ENCODE measurements at regions not wholly inside any gene's neighbourhood (a gene's known extent, or its start where the extent isn't known, plus 50 kb on each side); places are given as distances from the start of the nearest gene placed in this dataset.
"Not testable (repeated sequence)": the region's sequence is repeated elsewhere in the genome, so short reads cannot be mapped to it uniquely, and the experiment has no call there.

GRCh38 chr10:109809954-109810353, 113.4 kb downstream of the XPNPEP1 start:
- H3K27me3 Mint-ChIP-seq (ENCODE audit: low read depth); DNase-seq; H3K27ac Mint-ChIP-seq; POLR2A ChIA-PET; H3K4me3 Mint-ChIP-seq; H3K36me3 Mint-ChIP-seq (ENCODE audit: low read depth); CTCF ChIA-PET; H3K4me1 Mint-ChIP-seq (ENCODE audit: low read depth); ATAC-seq: not testable (repeated sequence)
- H3K9me3 Mint-ChIP-seq (ENCODE audit: insufficient read depth): peaks cover 12% of the 10 kb centered on the region

- H3K27me3 Mint-ChIP-seq (ENCODE audit: low read depth); H3K9me3 Mint-ChIP-seq (ENCODE audit: insufficient read depth); H3K4me3 Mint-ChIP-seq; ATAC-seq; CTCF ChIA-PET; POLR2A ChIA-PET; H3K27ac Mint-ChIP-seq; DNase-seq; H3K4me1 Mint-ChIP-seq (ENCODE audit: low read depth); H3K36me3 Mint-ChIP-seq (ENCODE audit: low read depth): not testable (repeated sequence)
Measured at GRCh38 chr10:109801191-109801590, 122.1 kb downstream of the XPNPEP1 start.

GRCh38 chr10:109790647-109791046, 132.7 kb downstream of the XPNPEP1 start:
- Mint-ChIP-seq H3K4me3 (no peak overlapping the region), H3K27me3 (ENCODE audit: low read depth) (peaks cover 4% of the 10 kb centered on the region), H3K36me3 (ENCODE audit: low read depth) (no peaks in the 10 kb centered on the region), H3K9me3 (ENCODE audit: insufficient read depth) (no peaks in the 10 kb centered on the region), H3K4me1 (ENCODE audit: low read depth) (no peaks in the 10 kb centered on the region), H3K27ac (no peak overlapping the region)
- DNase-seq (no peak), ATAC-seq (no peak)
- ChIA-PET CTCF (no interaction called here), POLR2A (no interaction called here)

GRCh38 chr10:109784236-109784635, 139.1 kb downstream of the XPNPEP1 start:
- no peak for ATAC-seq
- Mint-ChIP-seq H3K27ac (no peak overlapping the region), H3K4me1 (ENCODE audit: low read depth) (no peaks in the 10 kb centered on the region), H3K27me3 (ENCODE audit: low read depth) (peaks cover 12% of the 10 kb centered on the region), H3K9me3 (ENCODE audit: insufficient read depth) (no peaks in the 10 kb centered on the region), H3K36me3 (ENCODE audit: low read depth) (no peaks in the 10 kb centered on the region), H3K4me3 (no peak overlapping the region)
- CTCF ChIA-PET: interaction anchor here (2.9 kb wide), 1 partner anchor 10 kb away, joined by 16 read pairs; no protein-coding TSS in a partner anchor
- no peak for DNase-seq
- POLR2A ChIA-PET: interaction anchor here (0.7 kb wide), 1 partner anchor 63 kb away, joined by 3 read pairs; no protein-coding TSS in a partner anchor

GRCh38 chr10:109783286-109783685, 140.0 kb downstream of the XPNPEP1 start:
- Mint-ChIP-seq H3K4me3 (no peak overlapping the region), H3K9me3 (ENCODE audit: insufficient read depth) (no peaks in the 10 kb centered on the region), H3K4me1 (ENCODE audit: low read depth) (no peaks in the 10 kb centered on the region), H3K36me3 (ENCODE audit: low read depth) (no peaks in the 10 kb centered on the region), H3K27me3 (ENCODE audit: low read depth) (peaks cover 8% of the 10 kb centered on the region), H3K27ac (no peak overlapping the region)
- ChIA-PET CTCF (interaction anchor here (2.9 kb wide), 1 partner anchor 9 kb away, joined by 16 read pairs; no protein-coding TSS in a partner anchor), POLR2A (no interaction called here)
- ATAC-seq: no peak
- DNase-seq: no peak

GRCh38 chr10:109780997-109781396, 142.3 kb downstream of the XPNPEP1 start:
- H3K27me3 Mint-ChIP-seq (ENCODE audit: low read depth): peaks cover 8% of the 10 kb centered on the region
- CTCF ChIA-PET: no interaction called here
- no peaks in the 10 kb centered on the region for H3K4me1 Mint-ChIP-seq (ENCODE audit: low read depth)
- ATAC-seq (no peak), DNase-seq (no peak)
- no peaks in the 10 kb centered on the region for H3K36me3 Mint-ChIP-seq (ENCODE audit: low read depth)
- H3K9me3 Mint-ChIP-seq (ENCODE audit: insufficient read depth): no peaks in the 10 kb centered on the region
- H3K4me3 Mint-ChIP-seq: no peak overlapping the region
- POLR2A ChIA-PET: no interaction called here
- H3K27ac Mint-ChIP-seq: no peak overlapping the region

- POLR2A ChIA-PET: no interaction called here
- H3K9me3 Mint-ChIP-seq (ENCODE audit: insufficient read depth): no peaks in the 10 kb centered on the region
- no peak overlapping the region for H3K27ac Mint-ChIP-seq
- ATAC-seq: no peak
- CTCF ChIA-PET: no interaction called here
- H3K4me3 Mint-ChIP-seq: no peak overlapping the region
- no peak for DNase-seq
- H3K36me3 Mint-ChIP-seq (ENCODE audit: low read depth): no peaks in the 10 kb centered on the region
- H3K4me1 Mint-ChIP-seq (ENCODE audit: low read depth): no peaks in the 10 kb centered on the region
- peaks cover 6% of the 10 kb centered on the region for H3K27me3 Mint-ChIP-seq (ENCODE audit: low read depth)
Measured at GRCh38 chr10:109778993-109779392, 144.3 kb downstream of the XPNPEP1 start.

GRCh38 chr10:109774121-109774440, 149.2 kb downstream of the XPNPEP1 start:
- Mint-ChIP-seq H3K36me3 (ENCODE audit: low read depth) (no peaks in the 10 kb centered on the region), H3K4me1 (ENCODE audit: low read depth) (no peaks in the 10 kb centered on the region), H3K4me3 (no peak overlapping the region), H3K27me3 (ENCODE audit: low read depth) (no peaks in the 10 kb centered on the region), H3K9me3 (ENCODE audit: insufficient read depth) (no peaks in the 10 kb centered on the region), H3K27ac (no peak overlapping the region)
- DNase-seq: no peak
- CTCF ChIA-PET: interaction anchor here (0.7 to 2.3 kb wide), 9 partner anchors 9 to 1269 kb away, joined by 3 to 16 read pairs (median 3); no protein-coding TSS in a partner anchor
- POLR2A ChIA-PET: no interaction called here
- no peak for ATAC-seq

GRCh38 chr10:109773288-109774120, 149.8 kb downstream of the XPNPEP1 start:
- POLR2A ChIA-PET: no interaction called here
- no peak for ATAC-seq

GRCh38 chr10:109770663-109771062, 152.6 kb downstream of the XPNPEP1 start:
- ChIA-PET CTCF (no interaction called here), POLR2A (no interaction called here)
- no peak overlapping the region for H3K27ac Mint-ChIP-seq
- DNase-seq: no peak
- H3K36me3 Mint-ChIP-seq (ENCODE audit: low read depth): no peaks in the 10 kb centered on the region
- no peaks in the 10 kb centered on the region for H3K4me1 Mint-ChIP-seq (ENCODE audit: low read depth)
- no peak for ATAC-seq
- no peaks in the 10 kb centered on the region for H3K27me3 Mint-ChIP-seq (ENCODE audit: low read depth)
- H3K9me3 Mint-ChIP-seq (ENCODE audit: insufficient read depth): no peaks in the 10 kb centered on the region
- no peak overlapping the region for H3K4me3 Mint-ChIP-seq

More at GRCh38 chr10:109773288-109774120, 149.8 kb downstream of the XPNPEP1 start:
- no peak for DNase-seq
- no peaks in the 10 kb centered on the region for H3K9me3 Mint-ChIP-seq (ENCODE audit: insufficient read depth)
- no peaks in the 10 kb centered on the region for H3K4me1 Mint-ChIP-seq (ENCODE audit: low read depth)
- no peaks in the 10 kb centered on the region for H3K27me3 Mint-ChIP-seq (ENCODE audit: low read depth)
- no peak overlapping the region for H3K27ac Mint-ChIP-seq
- H3K36me3 Mint-ChIP-seq (ENCODE audit: low read depth): no peaks in the 10 kb centered on the region
- H3K4me3 Mint-ChIP-seq: no peak overlapping the region
- CTCF ChIA-PET: interaction anchor here (0.7 to 2.3 kb wide), 9 partner anchors 10 to 1269 kb away, joined by 3 to 16 read pairs (median 3); no protein-coding TSS in a partner anchor

- H3K9me3 Mint-ChIP-seq (ENCODE audit: insufficient read depth): no peaks in the 10 kb centered on the region
- no peaks in the 10 kb centered on the region for H3K4me1 Mint-ChIP-seq (ENCODE audit: low read depth)
- no peak overlapping the region for H3K4me3 Mint-ChIP-seq
- H3K27me3 Mint-ChIP-seq (ENCODE audit: low read depth): no peaks in the 10 kb centered on the region
- no peak for ATAC-seq
- no peak overlapping the region for H3K27ac Mint-ChIP-seq
- POLR2A ChIA-PET: no interaction called here
- no peaks in the 10 kb centered on the region for H3K36me3 Mint-ChIP-seq (ENCODE audit: low read depth)
- CTCF ChIA-PET: no interaction called here
- no peak for DNase-seq
Measured at GRCh38 chr10:109769966-109770365, 153.3 kb downstream of the XPNPEP1 start.

GRCh38 chr10:109765838-109766237, 157.5 kb downstream of the XPNPEP1 start:
- no peaks in the 10 kb centered on the region for H3K27me3 Mint-ChIP-seq (ENCODE audit: low read depth)
- POLR2A ChIA-PET: no interaction called here
- no peaks in the 10 kb centered on the region for H3K4me1 Mint-ChIP-seq (ENCODE audit: low read depth)
- no peak overlapping the region for H3K4me3 Mint-ChIP-seq
- DNase-seq (no peak), ATAC-seq (no peak)
- CTCF ChIA-PET: no interaction called here
- no peak overlapping the region for H3K27ac Mint-ChIP-seq
- no peaks in the 10 kb centered on the region for H3K36me3 Mint-ChIP-seq (ENCODE audit: low read depth)
- no peaks in the 10 kb centered on the region for H3K9me3 Mint-ChIP-seq (ENCODE audit: insufficient read depth)

- no peaks in the 10 kb centered on the region for H3K9me3 Mint-ChIP-seq (ENCODE audit: insufficient read depth)
- H3K36me3 Mint-ChIP-seq (ENCODE audit: low read depth): no peaks in the 10 kb centered on the region
- H3K4me3 Mint-ChIP-seq: no peak overlapping the region
- POLR2A ChIA-PET: no interaction called here
- ATAC-seq (no peak), DNase-seq (no peak)
- CTCF ChIA-PET: interaction anchor here (1.7 kb wide), 1 partner anchor 12 kb away, joined by 5 read pairs; no protein-coding TSS in a partner anchor
- no peak overlapping the region for H3K27ac Mint-ChIP-seq
- H3K27me3 Mint-ChIP-seq (ENCODE audit: low read depth): no peaks in the 10 kb centered on the region
- no peaks in the 10 kb centered on the region for H3K4me1 Mint-ChIP-seq (ENCODE audit: low read depth)
Measured at GRCh38 chr10:109762555-109762954, 160.8 kb downstream of the XPNPEP1 start.

All from activated CD8-positive, alpha-beta T cell treated with anti-CD3 and anti-CD28 coated beads, Interleukin-2, amount 10 ng/mL, durations not matched to agents 7 days and 5 days (primary cell).